ENCODE measurements at regions not wholly inside any gene's neighbourhood (a gene's known extent, or its start where the extent isn't known, plus 50 kb on each side); places are given as distances from the start of the nearest gene placed in this dataset.
A peak's percentile ranks its signal among the peaks of the same experiment; 100 is the strongest.
"Not testable (repeated sequence)": the region's sequence is repeated elsewhere in the genome, so short reads cannot be mapped to it uniquely, and the experiment has no call there.

- DNase-seq: not testable (repeated sequence)
Observed at GRCh38 chr7:142636107-142636506, 113.2 kb upstream of the PRSS1 start.

- DNase-seq: peak; percentile 62
Observed at GRCh38 chr7:142632271-142633134, 116.8 kb upstream of the PRSS1 start.

GRCh38 chr7:142629588-142630260 lies 119.5 kb upstream of the PRSS1 start:
- peak; percentile 66 for DNase-seq

GRCh38 chr7:142628945-142629344 lies 120.3 kb upstream of the PRSS1 start:
- DNase-seq: no peak

GRCh38 chr7:142627223-142627622 lies 122.0 kb upstream of the PRSS1 start:
- not testable (repeated sequence) for DNase-seq

GRCh38 chr7:142626420-142627035 lies 122.7 kb upstream of the PRSS1 start:
- DNase-seq: peak; percentile 21

- not testable (repeated sequence) for DNase-seq
Observed at GRCh38 chr7:142625216-142625615, 124.1 kb upstream of the PRSS1 start.

- DNase-seq: no peak
Observed at GRCh38 chr7:142620402-142620801, 128.9 kb upstream of the PRSS1 start.

GRCh38 chr7:142618655-142619351 lies 130.5 kb upstream of the PRSS1 start:
- no peak for DNase-seq

GRCh38 chr7:142616842-142617241 lies 132.4 kb upstream of the PRSS1 start:
- no peak for DNase-seq

- DNase-seq: no peak
Observed at GRCh38 chr7:142616121-142616643, 133.1 kb upstream of the PRSS1 start.

GRCh38 chr7:142615508-142615907 lies 133.8 kb upstream of the PRSS1 start:
- no peak for DNase-seq

GRCh38 chr7:142614116-142614515 lies 135.2 kb upstream of the PRSS1 start:
- DNase-seq: peak; percentile 35

GRCh38 chr7:142612237-142612881 lies 136.9 kb upstream of the PRSS1 start:
- DNase-seq: peak; percentile 29

GRCh38 chr7:142611566-142612236 lies 137.6 kb upstream of the PRSS1 start:
- DNase-seq: peak; percentile 30

GRCh38 chr7:142608630-142609428 lies 140.4 kb upstream of the PRSS1 start:
- no peak for DNase-seq

GRCh38 chr7:142607351-142607750 lies 141.9 kb upstream of the PRSS1 start:
- DNase-seq: no peak

- DNase-seq: no peak
Observed at GRCh38 chr7:142606081-142606480, 143.2 kb upstream of the PRSS1 start.

GRCh38 chr7:142604671-142605070 lies 144.6 kb upstream of the PRSS1 start:
- DNase-seq: no peak

GRCh38 chr7:142603870-142604448 lies 145.3 kb upstream of the PRSS1 start:
- peak; percentile 66 for DNase-seq
